HepG2 (cell line): ENCODE measurements at regions not wholly inside any gene's neighbourhood (a gene's known extent, or its start where the extent isn't known, plus 50 kb on each side); places are given as distances from the start of the nearest gene placed in this dataset.

Experiments
- ATAC-seq: fragments of 200-7000 bp; cut with Tn5 transposase; 3 replicates; pipeline ENCODE4 v1.9.1; 2020; ENCODE audit warnings: mild to moderate bottlenecking, moderate library complexity
- BruUV-seq: library from RNA; stranded (reverse); fragments of 400-500 nt; replicated peaks from 2 replicates; lab custom pipeline; 2021; lab: Mats Ljungman, UMichigan
- CTCF ChIA-PET: fragments of 300-600 bp; formaldehyde crosslinking; extraction: SDS; loops from one replicate; lab custom pipeline; 2021; ENCODE audit warnings: low total read pairs, inconsistent platforms, low intra/inter-chr PET ratio; lab: Yijun Ruan, JAX
- POLR2A ChIA-PET: fragments of 350-600 bp; sonication (Branson Sonifier 250); formaldehyde crosslinking; loops from one replicate; lab custom pipeline; 2020; ENCODE audit warnings: antibody characterized with exemption, inconsistent platforms; lab: Yijun Ruan, JAX
- DNase-seq: peaks from one replicate; pipeline ENCODE4 v3.0.0-alpha.2; 2015; ENCODE audit warnings: low spot score
- FAIRE-seq: peaks from 3 replicates; lab custom pipeline; 2011; peaks lifted over from hg19 to GRCh38; lab: Jason Lieb, UNC
- H2AFZ ChIP-seq: one replicate; pipeline ENCODE4 v1.6.1; 2011; ENCODE audit warnings: low read length, inconsistent platforms
- H3K27ac ChIP-seq: fragments of 300-600 bp; 3 replicates; pipeline ENCODE4 v1.8.0; 2011; ENCODE audit warnings: mixed run types, mild to moderate bottlenecking, mixed read lengths, low read length, inconsistent platforms; ENCODE audit not compliant: insufficient read depth; ENCODE audit errors: extremely low read length
- H3K27me3 ChIP-seq, 2 experiments: fragments of 200-600 bp in 1 of 2; 2 replicates in 1 of 2; 3 replicates in 1 of 2; pipeline versions ENCODE4 v1.6.0 to v1.8.0; 2011; ENCODE audit warnings: low read length in 2 of 2, mild to moderate bottlenecking in 2 of 2, moderate library complexity in 2 of 2, inconsistent platforms in 1 of 2; ENCODE audit not compliant: insufficient read depth in 2 of 2, control insufficient read depth in 1 of 2
- H3K36me3 ChIP-seq, 2 experiments: fragments of 200-600 bp in 1 of 2; replicated peaks in 1 of 2; 2 replicates in 1 of 2; 3 replicates in 1 of 2; pipeline versions ENCODE4 v1.5.1 to v1.8.0; 2011; ENCODE audit warnings: low read length in 2 of 2, inconsistent platforms in 1 of 2; ENCODE audit not compliant: insufficient read depth in 2 of 2, control insufficient read depth in 1 of 2
- H3K4me1 ChIP-seq: 2 replicates; pipeline ENCODE4 v1.5.1; 2012; ENCODE audit warnings: low read length, inconsistent platforms; ENCODE audit not compliant: insufficient read depth
- H3K4me2 ChIP-seq: 2 replicates; pipeline ENCODE4 v1.6.0; 2011; ENCODE audit warnings: low read depth, low read length, inconsistent platforms
- H3K4me3 ChIP-seq, 3 experiments: fragments of 200-600 bp in 1 of 3; sonication (generic), shearing (Covaris generic) in 1 of 3; replicated peaks in 1 of 3; 2 replicates each; pipeline ENCODE4 v1.5.1; 2011 to 2016; ENCODE audit warnings: low read length in 3 of 3, inconsistent platforms in 2 of 3, low read depth in 2 of 3, mild to moderate bottlenecking in 2 of 3, control low read depth in 1 of 3, mixed read lengths in 1 of 3; ENCODE audit not compliant: insufficient read depth in 1 of 3
- H3K79me2 ChIP-seq: one replicate; pipeline ENCODE4 v1.6.1; 2011; ENCODE audit warnings: low read length, inconsistent platforms; ENCODE audit not compliant: insufficient read depth
- H3K9ac ChIP-seq: 2 replicates; pipeline ENCODE4 v1.6.0; 2011; ENCODE audit warnings: mild to moderate bottlenecking, low read depth, low read length, inconsistent platforms; ENCODE audit not compliant: insufficient read depth
- H3K9me3 ChIP-seq: 2 replicates; pipeline ENCODE4 v1.5.1; 2012; ENCODE audit warnings: mild to moderate bottlenecking, low read length
- H4K20me1 ChIP-seq: 2 replicates; pipeline ENCODE4 v1.6.0; 2011; ENCODE audit warnings: inconsistent platforms, mild to moderate bottlenecking, low read length, moderate library complexity; ENCODE audit not compliant: insufficient read depth
- BATF2 ChIP-seq: sonication (generic); formaldehyde crosslinking; IDR thresholded peaks from 2 replicates; pipeline ENCODE4 v1.8.0; 2022; ENCODE audit warnings: mild to moderate bottlenecking, missing genetic modification reagents, moderate library complexity
- REXO4 ChIP-seq: sonication (generic); formaldehyde crosslinking; IDR thresholded peaks from 2 replicates; pipeline ENCODE4 v1.8.0; 2022; ENCODE audit warnings: missing genetic modification reagents, mild to moderate bottlenecking, borderline replicate concordance
- ZMYM3 ChIP-seq: sonication (generic); formaldehyde crosslinking; IDR thresholded peaks from 2 replicates; pipeline ENCODE4 v1.5.1; 2020; ENCODE audit warnings: mild to moderate bottlenecking, missing genetic modification reagents
- ZNF839 ChIP-seq: sonication (generic); formaldehyde crosslinking; IDR thresholded peaks from 2 replicates; pipeline ENCODE4 v1.4.0; 2020; ENCODE audit warnings: missing genetic modification reagents, mild to moderate bottlenecking, borderline replicate concordance
- WGBS: methylation state at CpG from one replicate; pipeline ENCODE4 v1.1.6; 2017; ENCODE audit warnings: low lambda C conversion rate; 5-methylcytosine and 5-hydroxymethylcytosine counted together
- in situ Hi-C: cut with HindIII; loops from 2 replicates; pipeline ENCODE4 v1.10.0; 2017; ENCODE audit warnings: low pct_unique_long_range_greater_than_20kb; ENCODE audit not compliant: extremely low pct_ligation_motif_present
- intact Hi-C: fragments of 100-400 bp; cut with micrococcal nuclease; formaldehyde crosslinking; loops from one replicate; pipeline ENCODE4 v1.10.0; 2022; ENCODE audit not compliant: unreplicated experiment

- intact Hi-C loops = no loop called here
- Histone ChIP-seq H3K36me3 (no peaks in the 10 kb centered on the region), H3K4me2 (no peak overlapping the region), H2AFZ (no peak overlapping the region), H3K27ac (no peak overlapping the region), H3K27me3 (no peaks in the 10 kb centered on the region), H3K79me2 (no peaks in the 10 kb centered on the region), H3K9me3 (peaks cover 66% of the 10 kb centered on the region), H4K20me1 (no peaks in the 10 kb centered on the region), H3K4me3 (no peak overlapping the region), H3K4me1 (no peaks in the 10 kb centered on the region), H3K9ac (no peak overlapping the region)
- FAIRE-seq (no peak), ATAC-seq (no peak), DNase-seq (no peak)
- CTCF ChIA-PET = no interaction called here
- POLR2A ChIA-PET = no interaction called here
- no TSS peak for BruUV-seq
- WGBS = 49% methylated on average over 12 of the region's 34 CpGs
- in situ Hi-C loops = no loop called here
- no peak for TF ChIP-seq ZMYM3
These were observed 366.4 kb upstream of the SPRY2 start for GRCh38 chr13:80707000-80707983.

DNA sequence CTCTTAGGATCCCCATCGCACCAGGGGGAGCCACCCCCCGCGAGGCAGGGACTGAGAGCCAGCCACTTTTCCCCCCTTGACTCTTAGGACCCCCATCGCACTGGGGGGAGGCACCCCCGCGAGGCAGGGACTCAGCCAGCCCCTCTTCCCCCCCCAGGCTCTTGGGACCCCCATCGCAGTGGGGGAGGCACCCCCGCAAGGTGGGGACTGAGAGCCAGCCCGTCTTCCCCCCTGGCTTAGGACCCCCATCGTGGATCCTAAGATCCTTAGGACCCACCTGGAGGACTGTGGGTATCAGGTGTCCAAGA lies 365.2 kb upstream of the SPRY2 start:
- Histone ChIP-seq H2AFZ (no peak overlapping the region), H3K9me3 (peaks cover 58% of the 10 kb centered on the region), H3K27me3 (no peaks in the 10 kb centered on the region), H3K4me2 (no peak overlapping the region), H3K36me3 (no peaks in the 10 kb centered on the region), H3K4me3 (no peak overlapping the region), H4K20me1 (no peaks in the 10 kb centered on the region), H3K9ac (no peak overlapping the region), H3K4me1 (no peaks in the 10 kb centered on the region), H3K79me2 (no peaks in the 10 kb centered on the region), H3K27ac (no peak overlapping the region)
- FAIRE-seq = no peak
- TF ChIP-seq ZNF839 = no peak
- no peak for TF ChIP-seq REXO4
- no peak for TF ChIP-seq BATF2
- intact Hi-C loops (no loop called here), in situ Hi-C loops (no loop called here)
- BruUV-seq = no TSS peak
- no peak for ATAC-seq
- ChIA-PET POLR2A (no interaction called here), CTCF (no interaction called here)
- DNase-seq = no peak
- no CpG with 5 or more reads among the region's 10 CpGs for WGBS
